HG02798 (cell line): ENCODE measurements at regions not wholly inside any gene's neighbourhood (a gene's known extent, or its start where the extent isn't known, plus 50 kb on each side); places are given as distances from the start of the nearest gene placed in this dataset.
"Not testable (repeated sequence)": the region's sequence is repeated elsewhere in the genome, so short reads cannot be mapped to it uniquely, and the experiment has no call there.

ENCODE experiments used
- ATAC-seq: cut with Tn5 transposase; IDR thresholded peaks from one replicate; pipeline ENCODE4 v1.9.1; 2021; ENCODE audit warnings: mild to moderate bottlenecking; ENCODE audit not compliant: unreplicated experiment, poor library complexity

GRCh38 chr5:6118691-6119090, 259.7 kb downstream of the MED10 start:
- no peak for ATAC-seq

GRCh38 chr5:6117212-6117611, 261.1 kb downstream of the MED10 start:
- no peak for ATAC-seq

GRCh38 chr5:6115852-6116251, 262.5 kb downstream of the MED10 start:
- ATAC-seq: no peak

- ATAC-seq: no peak
Measured at GRCh38 chr5:6112538-6112937, 265.8 kb downstream of the MED10 start.

- ATAC-seq: no peak
Measured at GRCh38 chr5:6112125-6112524, 266.2 kb downstream of the MED10 start.

- no peak for ATAC-seq
Measured at GRCh38 chr5:6111131-6111530, 267.2 kb downstream of the MED10 start.

- ATAC-seq: no peak
Measured at GRCh38 chr5:6110441-6111005, 267.8 kb downstream of the MED10 start.

- ATAC-seq: no peak
Measured at GRCh38 chr5:6108981-6109825, 269.1 kb downstream of the MED10 start.

- no peak for ATAC-seq
Measured at GRCh38 chr5:6108540-6108848, 269.9 kb downstream of the MED10 start.

GRCh38 chr5:6107675-6108539, 270.4 kb downstream of the MED10 start:
- ATAC-seq: no peak

GRCh38 chr5:6106756-6107155, 271.6 kb downstream of the MED10 start:
- ATAC-seq: no peak

GRCh38 chr5:6105320-6105719, 273.0 kb downstream of the MED10 start:
- ATAC-seq: no peak

- ATAC-seq: no peak
Measured at GRCh38 chr5:6096101-6096500, 282.2 kb downstream of the MED10 start.

- not testable (repeated sequence) for ATAC-seq
Measured at GRCh38 chr5:6094180-6094579, 284.2 kb downstream of the MED10 start.

- ATAC-seq: no peak
Measured at GRCh38 chr5:6090838-6091237, 287.5 kb downstream of the MED10 start.

GRCh38 chr5:6090079-6090654, 288.2 kb downstream of the MED10 start:
- ATAC-seq: no peak

- no peak for ATAC-seq
Measured at GRCh38 chr5:6088706-6089105, 289.6 kb downstream of the MED10 start.

GRCh38 chr5:6087576-6087975, 290.8 kb downstream of the MED10 start:
- no peak for ATAC-seq

- ATAC-seq: no peak
Measured at GRCh38 chr5:6086871-6087270, 291.5 kb downstream of the MED10 start.

- ATAC-seq: no peak
Measured at GRCh38 chr5:6085341-6085860, 292.9 kb downstream of the MED10 start.

GRCh38 chr5:6084836-6085235, 293.5 kb downstream of the MED10 start:
- ATAC-seq: no peak
